OCI-LY3 (cell line): ENCODE measurements at regions not wholly inside any gene's neighbourhood (a gene's known extent, or its start where the extent isn't known, plus 50 kb on each side); places are given as distances from the start of the nearest gene placed in this dataset.
"Not testable (repeated sequence)": the region's sequence is repeated elsewhere in the genome, so short reads cannot be mapped to it uniquely, and the experiment has no call there.

Source experiments
- H2AFZ ChIP-seq: fragments of 200-600, 300-600 bp; shearing (Covaris generic); 2 replicates; pipeline ENCODE4 v1.6.0; 2014; ENCODE audit warnings: antibody characterized with exemption, low read depth, low read length
- H3K27ac ChIP-seq: fragments of 200-600, 300-600 bp; sonication (generic); 2 replicates; pipeline ENCODE4 v1.5.1; 2014; ENCODE audit warnings: mild to moderate bottlenecking, low read length, moderate library complexity, mixed read lengths
- H3K27me3 ChIP-seq: fragments of 200-600, 300-600 bp; sonication (generic); 2 replicates; pipeline ENCODE4 v1.6.1; 2014; ENCODE audit warnings: low read depth, low read length, mixed read lengths
- H3K36me3 ChIP-seq: fragments of 200-600, 300-600 bp; sonication (generic); replicated peaks from 2 replicates; pipeline ENCODE3; 2014; ENCODE audit warnings: low read depth, low read length, mixed read lengths
- H3K4me1 ChIP-seq: fragments of 300-600, 200-600 bp; sonication (generic); 2 replicates; pipeline ENCODE4 v1.6.1; 2014; ENCODE audit warnings: low read length, mixed read lengths
- H3K4me2 ChIP-seq: fragments of 200-600, 300-600 bp; sonication (generic); 2 replicates; pipeline ENCODE4 v1.6.1; 2014; ENCODE audit warnings: low read length, mixed read lengths
- H3K4me3 ChIP-seq: fragments of 300-600, 200-600 bp; sonication (generic); 2 replicates; pipeline ENCODE4 v1.5.1; 2014; ENCODE audit warnings: antibody characterized with exemption, mild to moderate bottlenecking, low read length, moderate library complexity
- H3K79me2 ChIP-seq: fragments of 300-600, 200-600 bp; shearing (Covaris generic); 2 replicates; pipeline ENCODE4 v1.6.1; 2014; ENCODE audit warnings: mild to moderate bottlenecking, low read length, mixed read lengths
- H3K9ac ChIP-seq: fragments of 300-600, 200-600 bp; shearing (Covaris generic); 2 replicates; pipeline ENCODE4 v1.6.0; 2014; ENCODE audit warnings: mild to moderate bottlenecking, low read length, moderate library complexity
- H3K9me3 ChIP-seq: fragments of 200-600, 300-600 bp; shearing (Covaris generic); 2 replicates; pipeline ENCODE4 v1.6.1; 2014; ENCODE audit warnings: low read length, mixed read lengths; ENCODE audit not compliant: insufficient read depth
- H4K20me1 ChIP-seq: fragments of 200-600, 300-600 bp; sonication (generic); 2 replicates; pipeline ENCODE4 v1.6.1; 2016; ENCODE audit warnings: low read length, mixed read lengths; ENCODE audit not compliant: insufficient read depth
- CTCF ChIP-seq: fragments of 200-600, 300-600 bp; sonication (generic); IDR thresholded peaks from 2 replicates; pipeline ENCODE4 v1.5.1; 2014; ENCODE audit warnings: antibody characterized with exemption, low read length, low read depth
- EZH2phosphoT487 ChIP-seq: fragments of 200-600 bp; shearing (Covaris generic); IDR thresholded peaks from 2 replicates; pipeline ENCODE4 v1.6.1; 2018; ENCODE audit warnings: antibody characterized with exemption, mixed run types, low read depth

DNA sequence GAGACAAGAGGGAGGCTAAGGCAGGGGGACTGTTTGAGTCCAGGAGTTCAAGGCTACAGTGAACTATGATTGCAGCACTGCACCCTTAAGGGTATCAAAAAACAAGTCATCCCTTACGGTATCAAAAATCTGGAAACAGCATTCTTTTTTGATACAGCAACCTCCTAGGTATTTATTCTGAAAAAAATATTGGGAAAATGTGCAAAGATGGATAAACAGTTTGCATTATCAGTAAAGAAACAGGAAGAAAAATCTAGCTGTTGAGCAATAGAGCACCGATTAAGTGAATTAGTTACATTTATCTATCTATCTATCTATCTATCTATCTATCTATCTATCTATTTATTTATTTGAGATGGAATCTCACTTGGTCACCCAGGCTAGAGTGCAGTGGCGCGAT, 56.7 kb upstream of the SCAF4 start:
- Histone ChIP-seq H3K36me3 (no peaks in the 10 kb centered on the region), H3K4me2 (no peak overlapping the region), H3K4me1 (no peaks in the 10 kb centered on the region), H3K79me2 (no peaks in the 10 kb centered on the region), H3K9ac (no peak overlapping the region), H3K27ac (no peak overlapping the region), H2AFZ (no peak overlapping the region), H3K27me3 (no peaks in the 10 kb centered on the region), H4K20me1 (no peaks in the 10 kb centered on the region), H3K4me3 (no peak overlapping the region), H3K9me3 (no peaks in the 10 kb centered on the region)
- TF ChIP-seq EZH2phosphoT487 = no peak
- TF ChIP-seq CTCF = no peak

GRCh38 chr21:31787691-31788090, 55.8 kb upstream of the SCAF4 start:
- H2AFZ ChIP-seq, H3K36me3 ChIP-seq, H3K9ac ChIP-seq, H3K27ac ChIP-seq, H4K20me1 ChIP-seq, H3K27me3 ChIP-seq, H3K79me2 ChIP-seq, H3K4me2 ChIP-seq, H3K4me1 ChIP-seq, H3K9me3 ChIP-seq, H3K4me3 ChIP-seq: not testable (repeated sequence)

DNA sequence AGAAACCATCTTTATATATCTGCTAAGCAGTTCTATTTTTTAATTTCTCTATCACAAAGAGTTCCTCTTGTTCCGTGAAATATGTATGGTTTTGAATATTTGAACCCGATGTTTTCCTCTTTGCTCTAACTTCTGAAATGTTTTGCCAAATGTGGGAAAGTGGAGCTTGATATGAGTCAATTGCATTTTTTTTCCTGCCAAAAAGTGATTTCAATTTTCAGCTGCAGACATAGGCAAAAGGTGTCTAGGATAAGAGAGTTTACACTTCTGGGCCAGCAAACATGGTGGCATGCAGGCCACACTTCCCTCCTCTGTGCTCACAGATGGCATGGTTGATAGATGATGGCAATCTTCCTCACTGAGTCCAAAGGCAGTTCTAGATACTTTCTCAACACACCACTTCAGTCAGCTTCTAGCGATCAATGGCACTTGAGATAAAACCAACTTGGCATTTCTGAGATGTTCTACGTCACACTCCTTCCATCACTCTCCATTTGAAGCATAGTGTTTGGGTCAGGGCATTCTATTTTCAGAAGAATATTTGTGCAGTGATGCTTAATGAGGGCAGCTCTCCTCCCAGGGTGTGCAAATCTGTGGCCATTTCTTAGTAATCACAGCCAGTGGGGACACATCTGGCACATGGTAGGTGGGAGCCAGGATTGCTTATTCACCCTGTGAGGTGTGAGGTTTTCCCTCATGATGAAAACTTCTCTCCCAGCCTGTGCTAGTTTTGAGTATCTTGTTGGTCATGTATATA, 54.4 kb upstream of the SCAF4 start:
- Histone ChIP-seq H3K4me2 (peak overlapping the region; percentile 26; the same call in 1 of the 2 replicates), H3K9ac (no peak overlapping the region), H3K79me2 (no peaks in the 10 kb centered on the region), H3K4me3 (no peak overlapping the region), H3K27me3 (no peaks in the 10 kb centered on the region), H2AFZ (no peak overlapping the region), H3K4me1 (no peaks in the 10 kb centered on the region), H4K20me1 (no peaks in the 10 kb centered on the region), H3K36me3 (no peaks in the 10 kb centered on the region), H3K27ac (no peak overlapping the region), H3K9me3 (no peaks in the 10 kb centered on the region)
- TF ChIP-seq EZH2phosphoT487 (no peak), CTCF (no peak)

DNA sequence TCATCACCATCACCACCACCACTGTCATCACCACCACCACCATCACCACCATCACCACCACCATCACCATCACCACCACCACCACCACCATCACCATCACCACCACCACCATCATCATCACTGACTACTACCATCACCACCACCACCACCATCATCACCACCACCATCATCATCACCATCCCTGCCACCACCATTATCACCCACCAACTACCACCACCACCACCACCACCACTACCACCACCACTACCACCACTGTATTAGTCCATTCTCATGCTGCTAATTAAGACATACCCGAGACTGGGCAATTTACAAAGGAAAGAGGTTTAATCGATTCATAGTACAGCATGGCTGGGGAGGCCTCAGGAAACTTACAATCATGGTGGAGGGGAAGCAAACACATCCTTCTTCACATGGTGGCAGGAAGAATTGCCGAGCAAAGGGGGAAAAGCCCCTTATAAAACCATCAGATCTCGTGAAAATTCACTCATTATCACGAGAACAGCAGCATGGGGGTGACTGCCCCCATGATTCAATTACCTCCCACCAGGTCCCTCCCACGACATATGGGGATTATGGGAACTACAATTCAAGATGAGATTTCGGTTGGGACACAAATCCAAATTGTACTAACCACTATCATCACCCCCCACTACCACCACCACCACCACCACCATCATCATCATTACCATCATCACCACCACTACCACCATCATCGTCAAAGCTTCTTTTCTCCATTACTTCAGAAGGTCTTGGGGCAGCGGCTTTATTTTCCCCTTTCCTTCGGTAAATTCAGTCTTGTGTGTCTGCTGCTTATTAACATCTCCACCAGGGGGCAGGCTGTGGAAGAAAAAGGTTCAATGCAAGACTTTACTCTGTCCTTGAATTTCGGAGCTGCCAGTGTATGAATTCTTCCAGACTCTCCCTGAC, 53.6 kb upstream of the SCAF4 start:
- H2AFZ ChIP-seq, H3K4me3 ChIP-seq, H3K79me2 ChIP-seq, H3K27ac ChIP-seq, H3K27me3 ChIP-seq, H4K20me1 ChIP-seq, H3K9ac ChIP-seq, H3K4me1 ChIP-seq, H3K9me3 ChIP-seq, H3K36me3 ChIP-seq: not testable (repeated sequence)
- TF ChIP-seq CTCF = peak; percentile 65
- H3K4me2 ChIP-seq = peak overlapping the region; percentile 26; the same call in 1 of the 2 replicates
